PC-3 (cell line): ENCODE measurements at regions not wholly inside any gene's neighbourhood (a gene's known extent, or its start where the extent isn't known, plus 50 kb on each side); places are given as distances from the start of the nearest gene placed in this dataset.

Source experiments
- EZH2 ChIP-seq: fragments of 300-600 bp; sonication (generic); IDR thresholded peaks from one replicate; pipeline ENCODE4 v1.6.1; 2017; ENCODE audit warnings: antibody characterized with exemption, mild to moderate bottlenecking, low read length; ENCODE audit not compliant: unreplicated experiment
- TF ChIP-seq, protein P1 (sequence below): fragments of 300-600 bp; sonication (generic); conservative IDR thresholded peaks from 2 replicates; pipeline ENCODE4 v1.5.1; 2017; ENCODE audit warnings: antibody characterized with exemption, low read depth, mild to moderate bottlenecking, low read length

DNA sequence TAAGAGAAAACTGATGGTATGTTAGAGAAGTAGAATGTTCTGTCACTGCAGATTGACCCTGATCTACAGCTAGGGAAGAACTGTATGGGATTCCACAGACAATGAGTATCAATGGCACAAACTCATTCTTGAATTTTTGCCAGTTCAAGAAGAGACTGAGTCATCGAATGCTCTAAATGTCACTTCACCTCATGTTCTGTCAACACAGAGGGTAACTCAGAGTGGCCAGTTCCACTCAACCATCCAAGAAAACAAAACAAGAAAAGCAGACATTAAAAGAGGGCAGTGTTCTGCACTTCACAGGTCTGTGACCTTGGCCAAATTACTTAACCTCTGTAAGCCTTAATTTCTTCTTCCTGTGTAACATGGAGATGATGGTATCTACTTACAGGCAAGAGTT, 132.2 kb upstream of the HMHB1 start:
- TF ChIP-seq EZH2, result no peak
- TF ChIP-seq, protein P1, sequence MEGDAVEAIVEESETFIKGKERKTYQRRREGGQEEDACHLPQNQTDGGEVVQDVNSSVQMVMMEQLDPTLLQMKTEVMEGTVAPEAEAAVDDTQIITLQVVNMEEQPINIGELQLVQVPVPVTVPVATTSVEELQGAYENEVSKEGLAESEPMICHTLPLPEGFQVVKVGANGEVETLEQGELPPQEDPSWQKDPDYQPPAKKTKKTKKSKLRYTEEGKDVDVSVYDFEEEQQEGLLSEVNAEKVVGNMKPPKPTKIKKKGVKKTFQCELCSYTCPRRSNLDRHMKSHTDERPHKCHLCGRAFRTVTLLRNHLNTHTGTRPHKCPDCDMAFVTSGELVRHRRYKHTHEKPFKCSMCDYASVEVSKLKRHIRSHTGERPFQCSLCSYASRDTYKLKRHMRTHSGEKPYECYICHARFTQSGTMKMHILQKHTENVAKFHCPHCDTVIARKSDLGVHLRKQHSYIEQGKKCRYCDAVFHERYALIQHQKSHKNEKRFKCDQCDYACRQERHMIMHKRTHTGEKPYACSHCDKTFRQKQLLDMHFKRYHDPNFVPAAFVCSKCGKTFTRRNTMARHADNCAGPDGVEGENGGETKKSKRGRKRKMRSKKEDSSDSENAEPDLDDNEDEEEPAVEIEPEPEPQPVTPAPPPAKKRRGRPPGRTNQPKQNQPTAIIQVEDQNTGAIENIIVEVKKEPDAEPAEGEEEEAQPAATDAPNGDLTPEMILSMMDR, result no peak
